Mammary epithelial cell (primary cell): ENCODE measurements at regions not wholly inside any gene's neighbourhood (a gene's known extent, or its start where the extent isn't known, plus 50 kb on each side); places are given as distances from the start of the nearest gene placed in this dataset.

Experiments used
- EZH2 ChIP-seq: IDR thresholded peaks from 2 replicates; pipeline ENCODE4 v1.6.1; 2012; ENCODE audit warnings: low read length, inconsistent platforms, borderline replicate concordance
- TF ChIP-seq, protein P1 (sequence below), 2 donors: IDR thresholded peaks in 1 of 2; conservative IDR thresholded peaks in 1 of 2; 2 replicates each; pipeline ENCODE4 v1.5.1; 2011 to 2012; ENCODE audit warnings: inconsistent platforms in 2 of 2, low read length in 2 of 2, mild to moderate bottlenecking in 2 of 2, control low read depth in 1 of 2, low read depth in 1 of 2; ENCODE audit not compliant: insufficient read depth in 1 of 2; ENCODE audit errors: extremely low read depth in 1 of 2

- TF ChIP-seq, protein P1, sequence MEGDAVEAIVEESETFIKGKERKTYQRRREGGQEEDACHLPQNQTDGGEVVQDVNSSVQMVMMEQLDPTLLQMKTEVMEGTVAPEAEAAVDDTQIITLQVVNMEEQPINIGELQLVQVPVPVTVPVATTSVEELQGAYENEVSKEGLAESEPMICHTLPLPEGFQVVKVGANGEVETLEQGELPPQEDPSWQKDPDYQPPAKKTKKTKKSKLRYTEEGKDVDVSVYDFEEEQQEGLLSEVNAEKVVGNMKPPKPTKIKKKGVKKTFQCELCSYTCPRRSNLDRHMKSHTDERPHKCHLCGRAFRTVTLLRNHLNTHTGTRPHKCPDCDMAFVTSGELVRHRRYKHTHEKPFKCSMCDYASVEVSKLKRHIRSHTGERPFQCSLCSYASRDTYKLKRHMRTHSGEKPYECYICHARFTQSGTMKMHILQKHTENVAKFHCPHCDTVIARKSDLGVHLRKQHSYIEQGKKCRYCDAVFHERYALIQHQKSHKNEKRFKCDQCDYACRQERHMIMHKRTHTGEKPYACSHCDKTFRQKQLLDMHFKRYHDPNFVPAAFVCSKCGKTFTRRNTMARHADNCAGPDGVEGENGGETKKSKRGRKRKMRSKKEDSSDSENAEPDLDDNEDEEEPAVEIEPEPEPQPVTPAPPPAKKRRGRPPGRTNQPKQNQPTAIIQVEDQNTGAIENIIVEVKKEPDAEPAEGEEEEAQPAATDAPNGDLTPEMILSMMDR (conservative IDR thresholded peaks at IDR 0.05 in 1 of 2, IDR thresholded peaks at IDR 0.05 in 1 of 2; ENCODE audit: extremely low read depth in 1 of 2, insufficient read depth in 1 of 2, low read depth in 1 of 2, low read length in 2 of 2): no peak
- TF ChIP-seq EZH2: no peak
These were observed 280.5 kb upstream of the SP8 start for GRCh38 chr7:21067216-21067615.
